ENCODE measurements at regions not wholly inside any gene's neighbourhood (a gene's known extent, or its start where the extent isn't known, plus 50 kb on each side); places are given as distances from the start of the nearest gene placed in this dataset.
"Not testable (repeated sequence)": the region's sequence is repeated elsewhere in the genome, so short reads cannot be mapped to it uniquely, and the experiment has no call there.

DNA sequence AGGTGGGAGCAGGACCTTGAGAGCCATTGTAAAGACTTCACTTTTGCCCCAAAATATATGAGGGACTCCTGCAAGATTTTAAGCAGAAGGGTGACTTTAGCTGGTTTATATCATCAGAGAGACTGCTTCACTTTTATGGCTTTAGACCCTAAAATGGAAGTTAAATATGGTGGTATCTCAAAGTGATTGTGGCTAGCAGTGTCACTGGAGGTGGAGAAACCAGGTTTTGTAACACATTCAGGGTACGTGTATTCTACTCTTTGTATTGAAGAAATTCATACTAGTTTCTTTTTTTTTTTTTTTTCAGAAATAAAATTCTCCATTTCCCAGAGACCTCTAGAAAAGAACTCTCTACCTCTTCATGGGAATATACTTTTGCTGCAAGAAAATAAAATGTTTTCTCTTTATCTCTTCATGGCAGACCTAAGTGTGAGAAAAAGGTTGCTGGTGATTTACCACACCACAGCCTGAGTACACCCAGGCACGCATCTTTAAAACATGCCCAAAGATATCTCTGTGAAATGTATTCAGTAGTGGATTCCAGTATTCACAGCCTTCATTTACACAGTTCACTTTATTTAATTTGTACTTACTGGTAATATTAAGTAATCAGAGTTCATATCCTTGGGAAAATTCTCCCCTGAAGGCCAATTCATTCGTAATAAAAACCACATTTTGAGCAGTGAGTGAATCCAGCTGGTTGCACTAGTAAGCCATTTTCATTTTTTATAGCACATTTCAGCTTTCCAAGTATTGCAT, 74.3 kb upstream of the GUCY1A1 start:
- no peak for DNase-seq

GRCh38 chr4:155591738-155592143, 74.9 kb upstream of the GUCY1A1 start:
- DNase-seq = no peak

- DNase-seq = no peak
Observed at GRCh38 chr4:155590796-155591585, 75.7 kb upstream of the GUCY1A1 start.

DNA sequence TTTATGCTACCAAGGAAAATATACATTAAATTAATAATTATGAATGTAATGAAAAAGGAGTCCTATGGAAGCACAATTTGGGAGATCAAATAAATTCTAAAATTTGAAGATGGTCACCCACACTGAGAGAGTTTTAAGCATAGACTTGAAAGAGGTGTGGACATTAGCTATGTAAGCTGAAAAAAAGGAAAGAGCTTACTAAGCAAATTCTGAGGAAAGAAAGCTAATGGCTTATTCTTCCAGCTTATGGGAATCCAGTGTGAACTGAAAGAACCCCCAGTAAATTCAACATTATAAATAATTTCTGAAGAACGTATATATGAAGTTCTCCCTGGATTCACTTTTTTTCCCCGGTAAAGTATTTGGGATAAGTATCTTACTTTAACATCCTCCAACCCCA, 78.2 kb upstream of the GUCY1A1 start:
- no peak for DNase-seq

DNA sequence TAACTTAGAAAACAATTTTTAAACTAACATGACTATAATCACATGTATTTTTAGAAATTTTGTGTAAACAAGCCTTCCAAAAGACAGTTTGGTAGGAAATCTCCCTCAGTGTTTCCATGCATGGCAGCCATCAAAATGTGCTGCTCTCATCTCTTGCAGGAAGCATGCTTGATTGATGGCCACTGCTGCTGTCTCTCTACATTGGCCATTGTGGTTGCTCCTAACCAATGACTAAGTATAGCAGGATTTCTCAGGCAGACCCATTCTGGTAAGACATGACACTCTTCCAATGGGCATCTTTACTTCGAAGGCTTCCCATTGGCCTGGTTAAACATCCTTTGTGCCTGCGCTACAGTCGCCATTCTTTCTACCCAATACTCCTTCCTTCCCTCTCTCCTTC, 78.9 kb upstream of the GUCY1A1 start:
- no peak for DNase-seq

DNA sequence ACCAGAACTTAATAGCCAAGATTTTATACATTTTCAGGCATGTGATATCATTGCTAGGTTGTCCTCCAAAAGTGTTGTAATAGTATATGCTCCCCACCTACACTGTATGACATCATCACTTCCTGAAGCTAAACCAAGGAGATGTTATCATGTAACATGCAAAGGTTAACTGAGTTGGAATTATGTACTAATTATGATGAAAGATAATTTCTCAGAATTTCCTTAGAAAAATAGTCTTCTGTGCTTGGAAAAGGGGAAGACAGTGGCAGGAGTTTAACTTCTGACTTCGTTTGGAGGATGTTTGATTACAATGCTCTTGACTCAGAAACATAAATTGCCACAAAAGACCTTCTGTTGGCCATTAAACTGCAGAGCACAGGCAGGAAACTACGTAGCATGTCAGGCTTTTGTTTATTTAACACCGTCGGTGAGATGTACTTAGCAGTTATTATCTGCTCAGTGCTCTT, 83.6 kb upstream of the GUCY1A1 start:
- no peak for DNase-seq

DNA sequence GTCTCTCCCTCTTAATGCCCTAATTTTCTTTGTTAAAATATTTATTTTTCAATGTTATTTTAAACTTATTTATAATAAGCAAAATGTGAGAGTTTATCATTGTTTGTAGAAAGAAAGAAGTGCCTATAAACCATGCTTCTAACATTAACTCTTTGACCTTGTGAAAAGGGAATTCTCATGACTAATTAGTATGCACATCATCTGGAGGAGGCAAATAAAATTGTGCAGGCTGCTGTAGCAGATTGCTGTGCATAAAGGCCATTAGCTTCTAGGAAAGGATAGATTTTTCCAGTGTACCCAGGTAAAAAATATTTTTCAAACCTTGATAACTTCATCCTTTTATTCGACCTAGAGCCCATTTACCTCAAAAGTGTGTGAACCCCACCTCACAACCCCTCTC, 84.6 kb upstream of the GUCY1A1 start:
- no peak for DNase-seq

- DNase-seq = no peak
Observed at GRCh38 chr4:155578726-155579370, 87.8 kb upstream of the GUCY1A1 start.

DNA sequence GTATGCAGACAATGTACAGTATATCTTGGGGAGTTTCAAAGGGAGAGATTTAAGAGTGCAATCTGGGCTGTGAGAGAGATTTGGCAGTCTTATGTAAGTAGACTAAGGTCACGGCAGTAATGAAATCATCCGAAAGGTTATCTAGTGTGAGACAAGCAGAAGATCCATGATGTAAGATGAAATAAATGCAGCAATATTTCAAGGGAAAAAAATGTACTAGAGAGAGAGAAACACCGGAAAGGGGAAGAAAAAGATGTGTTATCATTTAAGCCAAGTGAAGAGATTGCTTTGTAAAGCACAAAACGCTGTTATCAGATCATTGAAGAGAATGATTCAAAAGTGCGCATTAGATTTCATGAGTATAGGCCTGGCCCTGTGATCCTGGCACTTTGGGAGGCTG, 88.4 kb upstream of the GUCY1A1 start:
- no peak for DNase-seq

- not testable (repeated sequence) for DNase-seq
Observed at GRCh38 chr4:155574329-155574728, 92.3 kb upstream of the GUCY1A1 start.

GRCh38 chr4:155573126-155573525, 93.5 kb upstream of the GUCY1A1 start:
- no peak for DNase-seq

DNA sequence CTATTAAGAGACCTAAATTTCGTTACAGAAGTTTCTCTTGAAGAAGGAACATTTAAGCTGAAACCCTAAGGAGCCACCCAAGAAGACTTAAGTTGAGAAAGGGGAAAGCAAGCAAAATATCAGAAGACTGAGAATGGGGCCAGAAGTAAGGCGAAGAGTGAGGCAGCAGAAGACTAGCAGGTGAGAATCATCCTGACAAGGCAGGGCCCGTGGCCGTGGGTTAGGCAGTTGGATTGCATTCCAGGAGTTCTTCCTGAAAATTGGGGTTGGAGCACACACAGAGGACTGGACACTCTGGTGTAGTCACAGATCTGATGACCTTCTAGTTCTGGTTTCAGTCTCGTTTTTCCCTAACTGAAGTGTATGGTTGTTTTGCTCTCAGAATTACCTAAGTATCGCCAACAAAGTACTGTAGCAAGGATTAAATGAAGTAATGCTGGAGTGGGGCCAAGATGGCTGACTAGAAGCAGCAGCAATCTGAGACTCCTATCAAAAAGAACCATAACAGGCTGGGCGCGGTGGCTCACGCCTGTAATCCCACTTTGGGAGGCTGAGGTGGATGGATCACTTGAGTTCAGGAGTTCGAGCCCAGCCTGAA, 94.4 kb upstream of the GUCY1A1 start:
- DNase-seq = no peak

DNA sequence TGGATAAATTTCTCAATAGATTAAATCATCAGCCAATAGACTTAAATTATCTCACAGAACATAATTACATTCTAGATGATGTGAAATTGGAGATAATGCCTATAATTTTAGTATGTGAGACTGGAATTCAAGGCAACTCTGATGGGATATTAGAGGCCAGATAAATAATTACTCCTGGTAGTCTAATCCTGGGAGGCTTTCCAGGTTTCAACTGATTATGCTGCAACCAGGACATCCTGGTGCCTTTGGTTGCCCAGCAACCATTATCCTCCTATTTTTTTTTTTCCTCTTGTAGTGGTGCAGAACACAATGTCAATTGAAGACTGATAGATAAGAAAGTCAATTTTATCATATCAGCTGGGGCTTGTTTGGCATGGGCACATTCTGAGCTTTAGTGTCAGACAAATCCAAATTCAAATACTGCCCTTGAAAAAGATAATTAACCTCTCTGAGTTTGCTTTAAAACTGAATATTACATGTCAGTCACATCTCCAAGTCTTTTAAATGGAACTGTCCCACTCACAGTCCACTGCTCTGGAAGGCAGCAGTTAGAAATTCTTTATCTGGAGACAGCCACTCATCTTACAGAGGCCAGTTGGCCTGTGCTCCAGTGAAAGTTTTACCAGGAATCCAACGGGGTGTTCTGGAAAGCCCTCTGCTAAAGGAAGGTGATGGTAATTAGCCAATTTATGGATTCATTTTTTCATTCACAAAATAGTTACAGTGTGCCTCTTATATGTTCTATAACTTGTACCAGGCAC, 95.3 kb upstream of the GUCY1A1 start:
- no peak for DNase-seq

- no peak for DNase-seq
Observed at GRCh38 chr4:155570661-155571060, 96.0 kb upstream of the GUCY1A1 start.

DNA sequence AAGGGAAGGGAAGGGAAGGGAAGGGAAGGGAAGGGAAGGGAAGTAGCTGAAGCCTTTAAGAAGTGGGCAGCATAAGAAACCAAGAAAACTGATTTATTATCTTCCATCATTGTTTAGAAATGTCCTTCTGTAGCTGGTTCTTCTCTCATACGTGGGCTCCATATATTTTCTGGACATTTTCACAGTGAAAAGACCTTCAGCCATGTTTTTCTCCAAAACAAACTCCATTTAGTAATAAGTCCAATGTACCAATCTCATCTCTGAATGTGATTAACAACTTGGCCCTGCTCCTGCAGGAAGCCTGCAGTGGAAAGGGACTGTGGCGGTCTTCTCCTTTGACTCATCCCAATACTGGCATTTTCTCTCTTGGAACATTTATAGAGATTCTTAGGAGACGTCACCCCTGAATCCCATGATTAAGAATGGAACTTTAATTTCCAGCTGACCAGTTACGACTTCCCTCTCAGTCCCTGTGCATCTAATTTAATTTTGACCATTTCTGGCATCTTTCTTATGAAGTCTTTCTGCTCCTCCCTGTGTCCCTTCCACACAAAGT, 96.6 kb upstream of the GUCY1A1 start:
- no peak for DNase-seq

DNA sequence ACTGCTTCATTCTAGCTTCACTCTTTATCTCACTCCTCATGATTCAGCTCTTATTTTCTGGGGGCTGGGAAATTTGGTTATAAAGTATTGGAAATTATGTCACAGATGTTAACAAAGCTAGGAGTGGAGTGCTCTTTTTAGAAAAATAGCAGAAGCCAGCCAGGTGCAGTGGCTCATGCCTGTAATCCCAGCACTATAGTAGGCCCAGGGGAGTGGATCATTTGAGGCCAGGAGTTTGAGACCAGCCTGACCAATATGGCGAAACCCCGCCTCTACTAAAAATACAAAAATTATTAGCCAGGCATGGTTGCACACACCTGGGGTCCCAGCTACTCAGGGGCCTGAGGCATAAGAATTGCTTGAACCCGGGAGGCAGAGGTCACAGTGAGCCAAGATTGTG, 97.2 kb upstream of the GUCY1A1 start:
- no peak for DNase-seq

DNA sequence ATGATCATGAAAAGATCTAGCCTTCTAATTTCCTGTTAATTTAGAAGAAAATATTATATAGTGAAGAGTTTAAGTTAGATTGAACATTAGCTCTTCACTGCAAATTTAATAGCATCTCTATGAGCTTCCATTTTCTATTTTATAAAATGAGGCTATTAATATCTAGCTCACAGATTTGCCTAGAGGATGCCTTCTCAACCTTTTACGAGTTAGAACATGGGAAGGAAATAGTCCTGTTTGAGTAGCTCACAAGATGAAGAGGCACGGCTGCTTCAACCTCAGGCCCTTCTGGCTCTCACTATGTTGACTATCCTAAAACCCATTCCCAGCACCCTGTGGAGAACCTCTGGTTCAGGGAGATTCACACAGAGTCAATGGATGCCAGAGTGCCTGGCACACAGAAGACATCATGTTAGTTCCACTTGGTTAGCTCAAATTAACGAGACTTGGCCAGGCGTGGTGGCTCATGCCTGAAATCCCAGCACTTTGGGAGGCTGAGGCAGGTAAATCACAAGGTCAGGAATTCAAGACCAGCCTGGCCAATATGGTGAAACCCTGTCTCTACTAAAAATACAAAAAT, 97.9 kb upstream of the GUCY1A1 start:
- no peak for DNase-seq

GRCh38 chr4:155566354-155566753, 100.3 kb upstream of the GUCY1A1 start:
- no peak for DNase-seq

DNA sequence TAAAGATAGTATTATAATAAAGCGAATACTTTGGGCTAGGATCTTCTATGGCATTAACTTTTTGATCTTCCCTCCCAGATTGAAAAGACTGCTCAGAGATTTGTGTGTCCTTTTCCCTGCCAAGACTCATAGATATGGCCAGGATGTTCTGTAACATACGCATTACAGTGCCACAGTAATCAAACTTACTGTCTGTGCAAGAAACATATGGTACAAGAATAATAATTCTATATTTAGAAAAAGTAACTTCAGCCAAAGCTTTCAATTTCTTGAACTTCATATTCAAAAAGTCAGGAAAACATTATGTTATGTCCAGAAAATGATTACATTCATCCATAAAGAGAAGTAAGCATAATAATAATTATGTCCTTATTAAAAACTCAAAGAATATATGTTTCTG, 100.9 kb upstream of the GUCY1A1 start:
- DNase-seq = no peak

DNA sequence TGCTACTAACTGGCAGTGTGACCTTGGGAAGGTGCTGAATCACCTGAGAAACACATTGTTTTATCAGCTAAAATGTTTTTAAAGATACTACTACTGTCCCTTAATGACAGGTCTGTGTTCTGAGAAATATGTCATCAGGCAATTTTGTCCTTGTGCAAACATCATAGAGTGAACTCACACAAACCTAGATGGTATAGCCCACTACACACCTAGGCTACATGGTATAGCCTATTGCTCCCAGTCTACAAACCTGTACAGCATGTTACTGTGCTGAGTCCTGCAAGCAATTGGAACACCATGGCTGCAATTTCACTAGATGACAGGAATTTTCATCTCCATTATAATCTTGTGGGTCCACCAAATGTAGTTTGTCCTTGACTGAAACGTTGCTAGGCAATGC, 101.3 kb upstream of the GUCY1A1 start:
- no peak for DNase-seq

DNA sequence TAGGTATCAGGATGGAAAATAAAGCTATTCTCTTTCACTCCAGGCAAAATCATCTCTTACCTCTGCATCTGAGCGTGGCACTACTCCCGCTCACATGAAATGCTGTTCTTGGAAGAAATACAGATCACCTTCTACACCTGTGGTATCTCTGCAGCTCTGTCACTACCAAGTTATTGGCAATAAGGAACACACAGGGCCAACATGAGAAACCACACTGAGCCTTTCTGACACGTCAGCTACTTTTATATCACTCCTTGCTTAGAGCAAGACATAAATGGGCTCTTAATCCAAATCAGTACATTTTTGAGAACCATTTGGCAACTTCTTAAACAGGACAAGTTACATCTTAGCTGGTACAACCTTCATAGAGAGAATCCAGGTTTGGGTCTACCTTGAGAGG, 101.8 kb upstream of the GUCY1A1 start:
- no peak for DNase-seq
